GM21723 (cell line): ENCODE measurements at regions not wholly inside any gene's neighbourhood (a gene's known extent, or its start where the extent isn't known, plus 50 kb on each side); places are given as distances from the start of the nearest gene placed in this dataset.
"Not testable (repeated sequence)": the region's sequence is repeated elsewhere in the genome, so short reads cannot be mapped to it uniquely, and the experiment has no call there.

Experiments used
- ATAC-seq: cut with Tn5 transposase; IDR thresholded peaks from one replicate; pipeline ENCODE4 v1.9.1; 2021; ENCODE audit warnings: mild to moderate bottlenecking, moderate library complexity; ENCODE audit not compliant: unreplicated experiment

- ATAC-seq = no peak
Observed at GRCh38 chr6:102841060-102841459, 1447.6 kb downstream of the GRIK2 start.

GRCh38 chr6:102832021-102832420 is 1438.5 kb downstream of the GRIK2 start:
- ATAC-seq = no peak

GRCh38 chr6:102820098-102820497 is 1426.6 kb downstream of the GRIK2 start:
- ATAC-seq = no peak

GRCh38 chr6:102815207-102815606 is 1421.7 kb downstream of the GRIK2 start:
- no peak for ATAC-seq

GRCh38 chr6:102813489-102814275 is 1420.2 kb downstream of the GRIK2 start:
- no peak for ATAC-seq

- no peak for ATAC-seq
Observed at GRCh38 chr6:102812242-102812641, 1418.7 kb downstream of the GRIK2 start.

- not testable (repeated sequence) for ATAC-seq
Observed at GRCh38 chr6:102808944-102809505, 1415.5 kb downstream of the GRIK2 start.

- ATAC-seq = no peak
Observed at GRCh38 chr6:102799051-102799450, 1405.5 kb downstream of the GRIK2 start.

- no peak for ATAC-seq
Observed at GRCh38 chr6:102798636-102799035, 1405.1 kb downstream of the GRIK2 start.

- ATAC-seq = no peak
Observed at GRCh38 chr6:102793752-102794151, 1400.2 kb downstream of the GRIK2 start.

GRCh38 chr6:102774326-102774725 is 1380.8 kb downstream of the GRIK2 start:
- ATAC-seq = no peak

- no peak for ATAC-seq
Observed at GRCh38 chr6:102773636-102774035, 1380.1 kb downstream of the GRIK2 start.

- no peak for ATAC-seq
Observed at GRCh38 chr6:102766963-102767362, 1373.5 kb downstream of the GRIK2 start.

- no peak for ATAC-seq
Observed at GRCh38 chr6:102764317-102764716, 1370.8 kb downstream of the GRIK2 start.

- ATAC-seq = no peak
Observed at GRCh38 chr6:102763891-102764290, 1370.4 kb downstream of the GRIK2 start.

GRCh38 chr6:102761872-102762271 is 1368.4 kb downstream of the GRIK2 start:
- ATAC-seq = no peak

- ATAC-seq = no peak
Observed at GRCh38 chr6:102759415-102759814, 1365.9 kb downstream of the GRIK2 start.

- ATAC-seq = not testable (repeated sequence)
Observed at GRCh38 chr6:102758536-102758935, 1365.0 kb downstream of the GRIK2 start.

- ATAC-seq = no peak
Observed at GRCh38 chr6:102749210-102749971, 1355.9 kb downstream of the GRIK2 start.

GRCh38 chr6:102746941-102747340 is 1353.4 kb downstream of the GRIK2 start:
- no peak for ATAC-seq

GRCh38 chr6:102742754-102743356 is 1349.3 kb downstream of the GRIK2 start:
- no peak for ATAC-seq
